Liver (tissue), 8 donors: ENCODE measurements at regions not wholly inside any gene's neighbourhood (a gene's known extent, or its start where the extent isn't known, plus 50 kb on each side); places are given as distances from the start of the nearest gene placed in this dataset.

Experiments used
- DNase-seq: peaks from one replicate; pipeline ENCODE4 v3.0.0-alpha.2; 2017; ENCODE audit warnings: low spot score
- H3K27ac ChIP-seq, 2 donors: one replicate each; pipeline ENCODE4 v1.7.0; 2013; ENCODE audit warnings: inconsistent platforms in 2 of 2, low read length in 2 of 2, control low read depth in 1 of 2, low read depth in 1 of 2, mild to moderate bottlenecking in 1 of 2
- H3K27me3 ChIP-seq, 4 donors: one replicate each; pipeline versions ENCODE4 v1.6.1 to v1.7.0; 2013; ENCODE audit warnings: low read length in 3 of 4, inconsistent platforms in 1 of 4, mild to moderate bottlenecking in 1 of 4, moderate library complexity in 1 of 4; ENCODE audit not compliant: control insufficient read depth in 4 of 4, insufficient read depth in 4 of 4
- H3K36me3 ChIP-seq, 4 donors: one replicate each; pipeline versions ENCODE4 v1.6.1 to v1.7.0; 2013; ENCODE audit warnings: low read length in 3 of 4, mild to moderate bottlenecking in 3 of 4, low read depth in 1 of 4, moderate library complexity in 1 of 4; ENCODE audit not compliant: control insufficient read depth in 4 of 4, insufficient read depth in 3 of 4
- H3K4me1 ChIP-seq, 4 donors: one replicate each; pipeline versions ENCODE4 v1.6.1 to v1.7.0; 2013; ENCODE audit warnings: low read length in 3 of 4, mild to moderate bottlenecking in 3 of 4, moderate library complexity in 1 of 4; ENCODE audit not compliant: control insufficient read depth in 4 of 4, insufficient read depth in 4 of 4
- H3K4me3 ChIP-seq, 3 donors: one replicate each; pipeline versions ENCODE4 v1.6.1 to v1.7.0; 2013; ENCODE audit warnings: low read length in 3 of 3, control low read depth in 1 of 3, low read depth in 1 of 3, mild to moderate bottlenecking in 1 of 3
- H3K9ac ChIP-seq, 2 donors: one replicate each; pipeline ENCODE4 v1.7.0; 2013; ENCODE audit warnings: low read length in 2 of 2, mild to moderate bottlenecking in 2 of 2, moderate library complexity in 2 of 2, control low read depth in 1 of 2, low read depth in 1 of 2
- H3K9me3 ChIP-seq, 4 donors: one replicate each; pipeline versions ENCODE4 v1.6.1 to v1.7.0; 2013; ENCODE audit warnings: low read length in 3 of 4; ENCODE audit not compliant: control insufficient read depth in 4 of 4
- EGR1 ChIP-seq, 2 donors: IDR thresholded peaks; 2 replicates each; pipeline ENCODE4 v1.6.1; 2016 to 2018; ENCODE audit warnings: antibody characterized with exemption in 2 of 2, low read depth in 2 of 2
- FOXA1 ChIP-seq: IDR thresholded peaks from 2 replicates; pipeline ENCODE4 v1.6.1; 2016; ENCODE audit warnings: antibody characterized with exemption
- GABPA ChIP-seq, 2 donors: IDR thresholded peaks in 1 of 2; conservative IDR thresholded peaks in 1 of 2; 2 replicates each; pipeline ENCODE4 v1.6.1; 2016; ENCODE audit warnings: antibody characterized with exemption in 2 of 2, mild to moderate bottlenecking in 1 of 2, moderate library complexity in 1 of 2
- HNF4A ChIP-seq, 2 donors: conservative IDR thresholded peaks; 2 replicates each; pipeline ENCODE4 v1.6.1; 2016; ENCODE audit warnings: antibody characterized with exemption in 2 of 2, mild to moderate bottlenecking in 2 of 2
- HNF4G ChIP-seq: IDR thresholded peaks from 2 replicates; pipeline ENCODE4 v1.6.1; 2016; ENCODE audit warnings: antibody characterized with exemption
- JUND ChIP-seq, 2 donors: IDR thresholded peaks; 2 replicates each; pipeline ENCODE4 v1.6.1; 2016; ENCODE audit warnings: antibody characterized with exemption in 2 of 2
- NR2F2 ChIP-seq: IDR thresholded peaks from 2 replicates; pipeline ENCODE4 v1.6.1; 2016; ENCODE audit warnings: antibody characterized with exemption
- RAD21 ChIP-seq, 2 donors: IDR thresholded peaks; 2 replicates each; pipeline ENCODE4 v1.6.1; 2016; ENCODE audit warnings: antibody characterized with exemption in 2 of 2, mild to moderate bottlenecking in 2 of 2
- RXRA ChIP-seq, 2 donors: IDR thresholded peaks; 2 replicates each; pipeline ENCODE4 v1.6.1; 2017 to 2018; ENCODE audit warnings: antibody characterized with exemption in 2 of 2, mild to moderate bottlenecking in 1 of 2
- SP1 ChIP-seq: IDR thresholded peaks from 2 replicates; pipeline ENCODE4 v1.6.1; 2018; ENCODE audit warnings: antibody characterized with exemption, mild to moderate bottlenecking
- TAF1 ChIP-seq: conservative IDR thresholded peaks from 2 replicates; pipeline ENCODE4 v1.6.1; 2016; ENCODE audit warnings: antibody characterized with exemption, mild to moderate bottlenecking
- YY1 ChIP-seq: IDR thresholded peaks from 2 replicates; pipeline ENCODE4 v1.6.1; 2016; ENCODE audit warnings: antibody characterized with exemption, mild to moderate bottlenecking
- WGBS: extraction: QIAGEN DNeasy Blood & Tissue Kit; methylation state at CpG from one replicate; pipeline ENCODE4 v1.1.7; 2013; 5-methylcytosine and 5-hydroxymethylcytosine counted together
- TF ChIP-seq, protein P1 (sequence below): fragments of 150-350 bp; IDR thresholded peaks from 2 replicates; pipeline ENCODE4 v1.5.1; 2017; ENCODE audit warnings: improper control_type of control experiment, low read depth, low read length; ENCODE audit not compliant: missing input control
- TF ChIP-seq, protein P2 (sequence below): IDR thresholded peaks from 2 replicates; pipeline ENCODE4 v1.6.1; 2016; ENCODE audit warnings: antibody characterized with exemption
- TF ChIP-seq, protein P3 (sequence below): IDR thresholded peaks from 2 replicates; pipeline ENCODE4 v1.6.1; 2016; ENCODE audit warnings: antibody characterized with exemption
- TF ChIP-seq, protein P4 (sequence below): IDR thresholded peaks from 2 replicates; pipeline ENCODE4 v1.6.1; 2016; ENCODE audit warnings: antibody characterized with exemption, mild to moderate bottlenecking
- TF ChIP-seq, protein P5 (sequence below): IDR thresholded peaks from 2 replicates; pipeline ENCODE4 v1.6.1; 2016; ENCODE audit warnings: antibody characterized with exemption
- donor health status: healthy.
- donor health status: healthy.
- donor health status: healthy.
- donor health status: healthy.
- donor health status: healthy.

DNA sequence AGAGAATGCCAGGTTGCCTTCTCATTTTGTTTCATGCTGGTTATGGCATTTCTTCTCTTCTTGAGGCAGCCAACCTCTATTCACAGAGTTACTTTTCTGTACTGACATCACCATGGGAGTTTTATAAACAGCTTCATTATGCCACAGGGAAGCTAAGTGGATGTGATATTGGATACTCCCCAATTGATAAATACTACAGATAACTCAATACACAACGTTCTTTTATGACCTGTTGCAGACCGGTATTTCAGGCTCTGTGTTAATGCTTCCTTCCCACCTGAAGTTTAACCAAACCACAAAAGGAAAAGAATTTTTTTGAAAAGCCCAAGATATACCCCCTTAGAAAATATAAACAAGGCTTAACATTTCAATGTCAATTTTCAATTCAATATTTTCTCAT is 258.3 kb upstream of the SOX11 start (continued):
- TF ChIP-seq, protein P1, sequence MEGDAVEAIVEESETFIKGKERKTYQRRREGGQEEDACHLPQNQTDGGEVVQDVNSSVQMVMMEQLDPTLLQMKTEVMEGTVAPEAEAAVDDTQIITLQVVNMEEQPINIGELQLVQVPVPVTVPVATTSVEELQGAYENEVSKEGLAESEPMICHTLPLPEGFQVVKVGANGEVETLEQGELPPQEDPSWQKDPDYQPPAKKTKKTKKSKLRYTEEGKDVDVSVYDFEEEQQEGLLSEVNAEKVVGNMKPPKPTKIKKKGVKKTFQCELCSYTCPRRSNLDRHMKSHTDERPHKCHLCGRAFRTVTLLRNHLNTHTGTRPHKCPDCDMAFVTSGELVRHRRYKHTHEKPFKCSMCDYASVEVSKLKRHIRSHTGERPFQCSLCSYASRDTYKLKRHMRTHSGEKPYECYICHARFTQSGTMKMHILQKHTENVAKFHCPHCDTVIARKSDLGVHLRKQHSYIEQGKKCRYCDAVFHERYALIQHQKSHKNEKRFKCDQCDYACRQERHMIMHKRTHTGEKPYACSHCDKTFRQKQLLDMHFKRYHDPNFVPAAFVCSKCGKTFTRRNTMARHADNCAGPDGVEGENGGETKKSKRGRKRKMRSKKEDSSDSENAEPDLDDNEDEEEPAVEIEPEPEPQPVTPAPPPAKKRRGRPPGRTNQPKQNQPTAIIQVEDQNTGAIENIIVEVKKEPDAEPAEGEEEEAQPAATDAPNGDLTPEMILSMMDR: no peak
- TF ChIP-seq JUND (IDR thresholded peaks at IDR 0.05) (no peak), RAD21 (IDR thresholded peaks at IDR 0.05) (no peak), HNF4A (conservative IDR thresholded peaks at IDR 0.05) (no peak), SP1 (no peak)
- TF ChIP-seq, protein P2, sequence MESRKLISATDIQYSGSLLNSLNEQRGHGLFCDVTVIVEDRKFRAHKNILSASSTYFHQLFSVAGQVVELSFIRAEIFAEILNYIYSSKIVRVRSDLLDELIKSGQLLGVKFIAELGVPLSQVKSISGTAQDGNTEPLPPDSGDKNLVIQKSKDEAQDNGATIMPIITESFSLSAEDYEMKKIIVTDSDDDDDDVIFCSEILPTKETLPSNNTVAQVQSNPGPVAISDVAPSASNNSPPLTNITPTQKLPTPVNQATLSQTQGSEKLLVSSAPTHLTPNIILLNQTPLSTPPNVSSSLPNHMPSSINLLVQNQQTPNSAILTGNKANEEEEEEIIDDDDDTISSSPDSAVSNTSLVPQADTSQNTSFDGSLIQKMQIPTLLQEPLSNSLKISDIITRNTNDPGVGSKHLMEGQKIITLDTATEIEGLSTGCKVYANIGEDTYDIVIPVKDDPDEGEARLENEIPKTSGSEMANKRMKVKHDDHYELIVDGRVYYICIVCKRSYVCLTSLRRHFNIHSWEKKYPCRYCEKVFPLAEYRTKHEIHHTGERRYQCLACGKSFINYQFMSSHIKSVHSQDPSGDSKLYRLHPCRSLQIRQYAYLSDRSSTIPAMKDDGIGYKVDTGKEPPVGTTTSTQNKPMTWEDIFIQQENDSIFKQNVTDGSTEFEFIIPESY: no peak

DNA sequence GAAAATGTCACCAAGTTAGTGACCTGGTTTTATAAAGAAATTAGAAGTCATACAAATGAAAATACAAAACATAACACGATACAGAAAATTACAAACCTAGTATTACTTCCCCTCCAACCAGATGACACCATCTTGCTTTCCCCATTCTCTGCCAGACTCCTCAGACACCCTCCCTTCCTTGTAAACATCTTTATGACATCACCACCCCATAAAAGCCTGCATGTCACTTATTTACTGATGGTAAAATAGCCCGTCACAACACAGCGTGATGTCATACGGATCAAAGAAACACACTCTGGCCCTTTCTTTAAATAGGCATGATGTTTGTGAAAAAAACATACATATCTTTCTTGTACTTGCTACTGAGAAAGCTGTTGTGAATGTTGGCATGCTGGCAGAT is 254.8 kb upstream of the SOX11 start:
- Histone ChIP-seq H3K4me3 (no peak overlapping the region), H3K9me3 (no peaks in the 10 kb centered on the region), H3K4me1 (no peaks in the 10 kb centered on the region), H3K27me3 (peaks cover 0 to 4% (median 0%) of the 10 kb centered on the region in 4 donors), H3K9ac (no peak overlapping the region), H3K27ac (no peak overlapping the region), H3K36me3 (no peaks in the 10 kb centered on the region)
- WGBS: 81% methylated on average over 4 of the region's 4 CpGs
- no peak for TF ChIP-seq HNF4G
- no peak for TF ChIP-seq HNF4A (conservative IDR thresholded peaks at IDR 0.05)
- no peak for TF ChIP-seq TAF1
- TF ChIP-seq, protein P3, sequence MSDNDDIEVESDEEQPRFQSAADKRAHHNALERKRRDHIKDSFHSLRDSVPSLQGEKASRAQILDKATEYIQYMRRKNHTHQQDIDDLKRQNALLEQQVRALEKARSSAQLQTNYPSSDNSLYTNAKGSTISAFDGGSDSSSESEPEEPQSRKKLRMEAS: no peak
- no peak for TF ChIP-seq RXRA (IDR thresholded peaks at IDR 0.05)
- TF ChIP-seq YY1: no peak
- no peak for TF ChIP-seq SP1
- TF ChIP-seq, protein P4, sequence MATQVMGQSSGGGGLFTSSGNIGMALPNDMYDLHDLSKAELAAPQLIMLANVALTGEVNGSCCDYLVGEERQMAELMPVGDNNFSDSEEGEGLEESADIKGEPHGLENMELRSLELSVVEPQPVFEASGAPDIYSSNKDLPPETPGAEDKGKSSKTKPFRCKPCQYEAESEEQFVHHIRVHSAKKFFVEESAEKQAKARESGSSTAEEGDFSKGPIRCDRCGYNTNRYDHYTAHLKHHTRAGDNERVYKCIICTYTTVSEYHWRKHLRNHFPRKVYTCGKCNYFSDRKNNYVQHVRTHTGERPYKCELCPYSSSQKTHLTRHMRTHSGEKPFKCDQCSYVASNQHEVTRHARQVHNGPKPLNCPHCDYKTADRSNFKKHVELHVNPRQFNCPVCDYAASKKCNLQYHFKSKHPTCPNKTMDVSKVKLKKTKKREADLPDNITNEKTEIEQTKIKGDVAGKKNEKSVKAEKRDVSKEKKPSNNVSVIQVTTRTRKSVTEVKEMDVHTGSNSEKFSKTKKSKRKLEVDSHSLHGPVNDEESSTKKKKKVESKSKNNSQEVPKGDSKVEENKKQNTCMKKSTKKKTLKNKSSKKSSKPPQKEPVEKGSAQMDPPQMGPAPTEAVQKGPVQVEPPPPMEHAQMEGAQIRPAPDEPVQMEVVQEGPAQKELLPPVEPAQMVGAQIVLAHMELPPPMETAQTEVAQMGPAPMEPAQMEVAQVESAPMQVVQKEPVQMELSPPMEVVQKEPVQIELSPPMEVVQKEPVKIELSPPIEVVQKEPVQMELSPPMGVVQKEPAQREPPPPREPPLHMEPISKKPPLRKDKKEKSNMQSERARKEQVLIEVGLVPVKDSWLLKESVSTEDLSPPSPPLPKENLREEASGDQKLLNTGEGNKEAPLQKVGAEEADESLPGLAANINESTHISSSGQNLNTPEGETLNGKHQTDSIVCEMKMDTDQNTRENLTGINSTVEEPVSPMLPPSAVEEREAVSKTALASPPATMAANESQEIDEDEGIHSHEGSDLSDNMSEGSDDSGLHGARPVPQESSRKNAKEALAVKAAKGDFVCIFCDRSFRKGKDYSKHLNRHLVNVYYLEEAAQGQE: no peak
- TF ChIP-seq EGR1 (IDR thresholded peaks at IDR 0.05; ENCODE audit: low read depth in 2 of 2): no peak
- TF ChIP-seq GABPA (IDR thresholded peaks at IDR 0.05 in 1 of 2, conservative IDR thresholded peaks at IDR 0.05 in 1 of 2): no peak
- TF ChIP-seq NR2F2: no peak
- TF ChIP-seq JUND (IDR thresholded peaks at IDR 0.05): no peak
- TF ChIP-seq FOXA1: no peak
- TF ChIP-seq, protein P5, sequence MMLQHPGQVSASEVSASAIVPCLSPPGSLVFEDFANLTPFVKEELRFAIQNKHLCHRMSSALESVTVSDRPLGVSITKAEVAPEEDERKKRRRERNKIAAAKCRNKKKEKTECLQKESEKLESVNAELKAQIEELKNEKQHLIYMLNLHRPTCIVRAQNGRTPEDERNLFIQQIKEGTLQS: no peak
- TF ChIP-seq RAD21 (IDR thresholded peaks at IDR 0.05): no peak
- TF ChIP-seq, protein P1: no peak
- TF ChIP-seq, protein P2: no peak
- DNase-seq: no peak
